ENCODE measurements at regions not wholly inside any gene's neighbourhood (a gene's known extent, or its start where the extent isn't known, plus 50 kb on each side); places are given as distances from the start of the nearest gene placed in this dataset.
A peak's percentile ranks its signal among the peaks of the same experiment; 100 is the strongest.
"Not testable (repeated sequence)": the region's sequence is repeated elsewhere in the genome, so short reads cannot be mapped to it uniquely, and the experiment has no call there.

DNA sequence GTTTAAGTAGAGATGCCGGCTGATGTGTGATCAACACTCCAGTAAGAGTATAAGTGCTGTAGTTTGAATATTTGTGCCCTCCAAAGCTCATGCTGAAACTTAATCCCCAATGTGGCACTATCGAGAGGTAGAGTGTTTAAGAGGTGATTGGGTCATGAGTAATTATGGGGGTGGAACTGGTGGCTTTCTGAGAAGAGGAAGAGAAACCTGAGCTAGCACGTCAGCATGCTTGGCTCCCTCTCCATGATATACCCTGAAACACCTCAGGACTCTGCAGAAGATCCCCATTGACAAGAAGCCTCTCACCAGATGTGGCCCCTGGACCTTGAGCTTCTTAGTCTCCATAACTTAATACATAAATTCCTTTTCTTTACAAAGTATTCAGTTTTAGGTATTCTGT, 584.8 kb downstream of the TSN start:
- no peak for DNase-seq

DNA sequence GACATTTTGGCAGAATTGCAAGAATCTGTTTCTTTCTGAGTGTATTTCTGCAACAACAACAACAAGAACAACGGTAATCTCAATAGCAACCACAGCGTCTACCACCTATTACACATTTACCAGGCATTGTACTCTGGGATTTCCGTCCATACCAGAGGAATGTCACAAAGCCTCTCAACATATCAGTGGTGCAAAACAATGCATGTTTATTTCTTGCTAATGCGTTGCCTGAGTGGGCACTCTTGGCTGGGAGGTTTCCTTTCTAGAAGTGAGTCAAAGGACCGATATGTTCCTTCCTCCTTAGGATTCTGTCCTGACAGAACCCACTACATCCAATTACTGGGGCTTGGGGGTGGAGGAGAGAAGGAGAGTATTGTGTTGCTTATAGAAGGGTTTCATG, 585.6 kb downstream of the TSN start:
- no peak for DNase-seq

DNA sequence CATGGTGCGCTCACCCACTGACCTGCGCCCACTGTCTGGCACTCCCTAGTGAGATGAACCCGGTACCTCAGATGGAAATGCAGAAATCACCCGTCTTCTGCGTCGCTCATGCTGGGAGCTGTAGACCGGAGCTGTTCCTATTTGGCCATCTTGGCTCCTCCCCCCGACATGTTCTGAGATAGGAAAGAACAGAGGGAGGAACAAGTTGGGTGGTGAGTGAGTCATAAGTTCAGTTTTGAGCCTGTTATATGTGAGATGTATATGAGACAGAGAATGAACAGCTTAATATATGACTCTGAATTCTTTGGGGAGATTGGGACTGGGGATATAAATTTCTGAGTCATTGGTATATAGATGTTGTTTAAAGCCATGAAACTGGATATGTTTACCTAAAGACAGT, 596.7 kb downstream of the TSN start:
- not testable (repeated sequence) for DNase-seq

DNA sequence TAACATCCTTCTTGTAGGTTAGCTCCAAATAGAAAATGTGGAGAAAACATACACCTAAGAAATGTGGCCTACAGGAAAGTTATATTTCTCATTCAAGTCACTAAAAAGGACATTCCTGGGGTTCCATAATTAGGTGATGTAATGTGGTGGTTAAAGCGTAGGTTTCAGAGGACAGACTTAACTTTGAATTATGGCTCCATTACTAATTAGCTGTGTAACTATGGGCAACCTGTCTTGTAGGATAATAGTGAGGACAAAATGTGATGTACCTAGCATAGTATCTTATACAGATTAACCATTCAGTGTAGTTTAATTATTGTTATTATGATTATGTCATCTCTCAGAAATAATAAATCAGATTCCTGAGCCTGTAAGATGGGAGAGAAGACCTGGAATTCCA, 602.5 kb downstream of the TSN start:
- DNase-seq, result no peak

- no peak for DNase-seq
These were observed 603.3 kb downstream of the TSN start for GRCh38 chr2:122358729-122359128.

DNA sequence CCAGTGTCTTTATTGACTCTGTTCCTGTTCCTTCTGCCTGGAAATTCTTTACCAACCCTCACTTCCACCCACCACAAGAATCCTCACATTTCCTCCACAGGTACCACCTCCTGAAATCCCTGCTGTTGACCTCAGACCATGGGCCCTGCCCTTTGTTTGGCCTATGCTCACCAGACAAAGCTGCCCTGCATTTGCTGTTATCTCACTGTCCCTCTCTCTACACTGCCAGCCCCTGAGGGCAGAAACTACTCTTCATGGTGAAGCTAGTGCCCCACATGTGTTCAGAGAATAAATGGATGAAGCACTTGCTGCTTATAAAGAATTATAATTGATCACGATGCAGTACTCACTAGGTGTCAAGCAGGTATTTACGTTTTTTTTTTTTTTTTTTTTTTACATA, 608.4 kb downstream of the TSN start:
- DNase-seq, result no peak

DNA sequence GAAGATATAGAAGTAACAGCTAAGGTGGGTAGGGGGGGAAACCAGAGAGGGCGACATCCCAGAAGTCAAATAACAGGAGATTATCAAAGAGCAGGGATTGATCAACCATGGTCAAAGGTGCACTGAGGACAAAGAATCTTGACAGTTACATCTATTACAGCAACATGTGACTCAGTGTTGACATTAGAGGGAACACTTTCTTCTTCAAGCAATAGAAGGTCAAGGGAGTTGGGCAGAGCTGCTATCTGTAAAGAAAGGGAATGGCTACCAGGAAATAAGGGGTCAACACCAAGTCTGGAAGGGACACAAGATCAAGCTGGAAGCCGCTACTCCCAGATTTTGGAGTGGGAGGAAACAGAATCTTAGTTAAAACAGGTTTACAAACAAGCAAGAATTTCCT, 611.0 kb downstream of the TSN start:
- no peak for DNase-seq

DNA sequence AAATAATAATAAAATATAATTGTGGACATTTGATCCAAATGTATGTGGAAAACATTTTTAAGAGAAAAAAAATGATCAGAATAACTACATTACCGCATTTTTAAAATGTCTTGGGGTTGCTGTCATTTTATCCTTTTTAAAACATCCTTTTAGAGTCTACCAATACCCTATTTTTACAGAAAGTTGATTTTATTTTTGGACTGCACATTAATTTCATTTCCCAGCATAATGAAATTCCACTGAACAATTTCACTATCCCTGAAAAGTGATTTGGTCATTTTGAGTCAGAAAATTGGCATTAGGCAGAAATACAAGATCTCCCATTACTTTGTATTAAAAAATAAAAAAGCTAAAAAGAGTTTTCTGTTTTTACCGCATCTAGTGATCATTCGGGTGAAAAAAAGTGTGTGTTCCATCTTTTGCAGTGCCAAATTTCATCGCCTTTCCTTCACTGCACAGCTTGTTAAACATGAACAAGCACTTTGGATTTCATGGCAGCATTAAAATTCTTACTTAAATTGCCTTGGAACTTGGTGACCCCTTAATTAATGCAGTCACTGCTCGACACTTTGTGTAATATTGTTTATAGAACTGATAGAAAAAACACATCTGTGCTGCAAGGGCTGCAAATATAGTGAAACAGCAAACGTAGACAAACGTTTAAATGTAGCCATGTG, 611.7 kb downstream of the TSN start:
- no peak for DNase-seq

GRCh38 chr2:122367646-122368010, 612.2 kb downstream of the TSN start:
- DNase-seq, result no peak

GRCh38 chr2:122368576-122369243, 613.3 kb downstream of the TSN start:
- no peak for DNase-seq

- no peak for DNase-seq
These were observed 623.1 kb downstream of the TSN start for GRCh38 chr2:122378521-122378920.

DNA sequence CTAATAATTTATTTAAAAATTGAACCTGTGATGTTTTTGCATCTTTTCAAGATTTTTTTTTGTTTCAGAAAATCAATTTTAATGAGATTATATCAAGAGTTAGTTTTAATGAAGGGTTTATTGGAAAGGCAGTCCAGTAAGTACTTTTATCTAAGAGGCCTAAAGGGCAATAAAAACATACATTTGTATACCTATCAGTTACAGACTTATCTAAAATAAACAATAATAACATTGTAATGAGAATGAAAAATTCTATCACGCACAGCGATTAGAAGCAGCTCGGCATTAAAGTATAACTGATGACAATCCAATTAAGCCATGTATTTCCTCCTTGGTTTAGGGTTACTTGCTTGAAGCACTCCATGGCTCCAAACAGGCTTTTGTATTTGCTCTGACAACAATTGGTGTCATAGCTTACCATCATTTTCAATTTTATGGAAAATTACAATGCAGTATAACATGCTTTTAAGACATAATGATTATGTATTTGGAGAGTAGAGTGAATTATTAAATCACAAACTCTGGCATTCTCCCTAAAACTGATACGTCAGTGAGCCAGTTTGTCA, 629.4 kb downstream of the TSN start:
- no peak for DNase-seq

- DNase-seq, result no peak
These were observed 632.8 kb downstream of the TSN start for GRCh38 chr2:122388208-122388607.

DNA sequence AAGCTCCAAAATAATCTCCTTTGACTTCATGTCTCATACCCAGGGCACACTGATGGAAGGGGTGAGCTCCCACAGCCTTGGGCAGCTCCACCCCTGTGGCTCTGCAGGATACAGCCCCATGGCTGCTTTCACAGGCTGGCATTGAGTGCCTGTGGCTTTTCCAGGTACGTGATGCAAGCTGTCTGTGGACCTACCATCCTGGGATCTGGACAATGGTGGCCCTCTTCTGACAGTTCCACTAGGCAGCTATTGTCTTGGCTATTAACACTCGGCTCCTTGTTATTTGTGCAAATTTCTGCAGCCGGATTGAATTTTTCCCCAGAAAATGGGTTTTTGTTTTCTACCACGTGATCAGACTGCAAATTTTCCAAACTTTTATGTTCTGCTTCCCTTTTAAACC, 634.2 kb downstream of the TSN start:
- DNase-seq, result no peak

DNA sequence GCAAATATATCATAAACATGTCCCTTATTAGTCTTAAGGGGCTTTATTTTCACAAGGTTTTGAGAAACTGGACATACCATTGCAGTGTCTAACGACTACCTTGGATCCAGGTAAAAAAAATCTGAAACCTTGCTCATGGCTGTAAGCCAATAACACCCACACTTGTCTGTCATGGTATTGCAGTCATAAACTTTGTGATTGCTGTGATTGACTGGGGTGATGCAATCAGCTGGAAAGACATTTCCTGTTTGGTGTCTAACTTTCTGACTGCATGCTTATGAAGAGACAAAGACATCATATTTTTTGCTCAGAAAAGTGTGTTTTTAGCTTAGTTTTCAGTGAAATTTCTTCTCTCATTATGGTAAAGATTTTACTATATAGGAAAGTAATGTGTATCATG, 635.0 kb downstream of the TSN start:
- no peak for DNase-seq

GRCh38 chr2:122391726-122392125, 636.3 kb downstream of the TSN start:
- DNase-seq, result no peak

DNA sequence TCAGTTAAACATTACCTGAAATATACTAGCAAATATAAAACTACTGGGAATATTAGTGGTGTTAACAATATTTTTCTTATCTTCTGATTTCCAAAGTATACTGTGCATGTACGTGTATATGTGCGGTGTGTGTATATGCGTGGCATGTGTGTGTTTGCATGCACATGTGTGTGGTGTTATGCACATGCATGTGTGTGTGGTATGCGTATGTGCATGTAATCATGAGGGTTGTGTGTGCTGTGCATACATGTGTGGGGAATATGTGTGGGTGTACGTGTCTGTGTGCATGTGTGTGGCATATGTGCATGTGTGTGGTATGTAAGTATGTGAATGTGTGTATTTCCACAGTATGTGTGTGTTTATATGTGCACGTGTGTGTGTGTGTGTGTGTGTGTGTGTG, 640.2 kb downstream of the TSN start:
- DNase-seq, result no peak

DNA sequence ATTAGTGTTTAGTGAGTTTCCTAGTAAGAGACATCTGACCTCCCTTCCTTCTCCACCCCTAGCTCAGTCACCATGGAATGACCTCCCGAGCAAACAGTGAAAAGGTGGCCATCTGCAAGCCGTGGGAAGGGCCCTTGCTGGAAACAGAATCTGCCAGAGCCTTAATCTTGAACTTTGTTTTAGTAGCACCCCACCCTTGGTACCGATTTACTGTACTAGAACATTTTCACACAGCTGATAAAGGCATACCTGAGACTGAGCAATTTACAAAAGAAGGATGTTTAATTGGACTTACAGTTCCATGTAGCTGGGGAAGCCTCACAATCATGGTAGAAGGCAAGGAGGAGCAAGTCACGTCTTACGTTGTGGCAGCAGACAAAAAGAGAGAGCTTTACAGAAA, 655.8 kb downstream of the TSN start:
- no peak for DNase-seq

DNA sequence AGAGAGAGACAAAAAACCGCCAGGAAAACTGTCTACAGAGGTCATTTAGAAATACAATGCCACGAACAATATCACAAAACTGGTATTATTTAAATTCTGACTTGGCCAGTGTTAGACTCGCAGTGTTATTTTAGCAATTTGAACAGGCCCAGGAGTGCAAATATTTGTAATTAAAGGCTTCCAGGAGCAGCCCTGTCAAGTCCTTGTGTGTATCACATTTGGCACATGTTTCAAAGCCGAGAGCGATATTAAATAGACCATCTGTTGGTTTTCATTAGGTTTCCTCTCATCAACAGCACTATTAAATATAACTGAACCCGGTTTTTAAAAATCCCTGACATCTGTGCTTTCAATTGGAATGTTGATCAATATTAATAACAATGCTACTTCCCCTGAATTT, 656.9 kb downstream of the TSN start:
- DNase-seq, result peak; percentile 24

GRCh38 chr2:122414902-122415301, 659.5 kb downstream of the TSN start:
- peak; percentile 74 for DNase-seq

DNA sequence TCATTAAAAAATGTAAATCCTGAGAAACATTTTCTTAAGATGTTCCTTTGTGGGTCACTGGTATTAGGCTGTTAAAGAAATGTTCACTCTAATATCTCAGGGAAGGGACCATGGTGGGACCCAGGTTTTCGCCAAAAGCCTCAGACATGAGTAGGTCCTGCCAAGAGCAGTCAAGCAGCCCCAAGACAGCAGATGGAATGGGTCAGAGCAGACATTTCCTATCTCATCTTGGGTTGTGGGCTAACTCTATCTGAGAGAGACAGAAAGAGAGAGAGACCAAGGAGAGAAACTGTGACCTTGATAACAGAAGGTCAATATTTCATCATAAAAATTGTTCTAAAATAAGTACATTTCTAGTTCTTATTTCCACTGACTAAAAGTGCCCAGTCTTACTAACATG, 661.7 kb downstream of the TSN start:
- DNase-seq, result no peak

DNA sequence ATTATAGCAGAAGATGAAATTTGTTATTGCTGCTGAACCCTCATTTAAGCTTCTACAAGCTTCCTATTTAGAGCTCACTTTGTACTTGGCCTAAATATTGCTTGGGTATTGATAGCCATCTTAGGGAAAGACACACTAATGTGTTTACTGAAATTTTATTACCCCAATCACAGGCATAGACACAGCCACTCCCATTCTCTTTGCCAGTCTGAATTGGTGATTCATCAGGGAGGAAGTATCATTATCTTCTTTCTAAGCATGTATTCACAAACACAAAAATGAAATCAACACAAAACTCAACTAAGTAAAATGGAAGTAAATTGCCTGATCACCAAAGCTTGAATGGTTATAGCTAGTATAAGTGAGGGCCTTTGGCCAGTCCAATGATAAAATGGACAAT, 666.3 kb downstream of the TSN start:
- no peak for DNase-seq

DNA sequence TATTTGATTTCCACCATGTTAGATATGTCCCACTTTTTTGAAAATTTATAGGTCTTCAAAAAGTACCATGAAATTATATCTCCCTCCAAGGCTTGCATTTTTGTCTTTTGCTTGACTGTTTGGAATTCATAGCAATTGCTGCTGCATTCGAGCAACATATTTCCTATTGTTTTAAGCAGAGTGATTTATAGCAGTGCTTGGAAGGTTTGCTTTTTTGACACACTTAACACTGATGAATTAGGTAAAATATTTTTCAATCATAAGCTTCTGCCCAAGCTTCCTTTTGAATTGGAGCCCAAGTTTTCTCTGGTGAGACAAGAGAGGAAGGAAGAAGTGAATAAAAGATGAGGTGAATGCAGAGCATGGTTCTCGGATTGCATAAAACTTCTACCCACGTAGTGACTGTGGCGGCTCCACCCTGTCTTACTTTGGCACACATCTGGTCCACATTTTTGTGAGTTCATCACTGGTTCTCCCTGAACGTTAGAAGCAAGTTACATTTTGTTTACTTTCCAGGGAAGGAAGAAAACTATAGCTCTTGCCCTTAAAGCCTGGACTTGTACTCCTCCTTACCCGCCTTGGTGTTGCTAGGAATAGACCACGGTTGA, 667.0 kb downstream of the TSN start:
- no peak for DNase-seq

DNA sequence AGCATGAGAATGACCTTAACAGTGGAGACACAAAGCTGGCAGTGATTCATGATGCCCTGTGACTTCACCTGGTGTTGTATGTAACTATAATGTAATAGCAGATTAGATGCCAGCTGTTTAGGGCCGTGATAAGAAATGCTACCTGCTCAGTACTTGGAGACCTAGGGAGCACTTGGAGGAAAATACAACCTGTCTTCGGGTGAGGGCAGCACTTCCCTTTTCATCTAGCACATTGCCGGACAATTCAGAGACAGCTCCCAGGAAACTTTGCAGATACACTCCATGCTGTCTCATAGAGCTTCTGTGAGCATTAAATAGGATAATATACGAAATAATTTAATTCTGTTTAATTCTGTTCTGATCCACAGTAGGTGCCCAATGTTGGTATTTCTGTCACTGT, 668.5 kb downstream of the TSN start:
- no peak for DNase-seq

Data from NCI-H1105 (cell line).